Neural progenitor cell (in vitro differentiated cells): ENCODE measurements at regions not wholly inside any gene's neighbourhood (a gene's known extent, or its start where the extent isn't known, plus 50 kb on each side); places are given as distances from the start of the nearest gene placed in this dataset.

Source experiments
- DNase-seq: peaks from one replicate; pipeline ENCODE4 v3.0.0-alpha.2; 2016; ENCODE audit warnings: low spot score
- H2AFZ ChIP-seq: fragments of 200-600 bp; sonication (generic); replicated peaks from 2 replicates; pipeline ENCODE4 v1.6.1; 2016; ENCODE audit warnings: antibody characterized with exemption
- H3F3A ChIP-seq: fragments of 200-600 bp; sonication (generic); 2 replicates; pipeline ENCODE4 v1.6.1; 2016; ENCODE audit warnings: antibody characterized with exemption, low read depth
- H3K27ac ChIP-seq: fragments of 200-600 bp; sonication (generic); 2 replicates; pipeline ENCODE4 v1.5.1; 2016; ENCODE audit warnings: mild to moderate bottlenecking
- H3K27me3 ChIP-seq: fragments of 200-600 bp; sonication (generic); 2 replicates; pipeline ENCODE4 v1.6.1; 2016; ENCODE audit warnings: mild to moderate bottlenecking, moderate library complexity
- H3K36me3 ChIP-seq: fragments of 200-600 bp; sonication (generic); 2 replicates; pipeline ENCODE4 v1.5.1; 2016
- H3K4me1 ChIP-seq: fragments of 200-600 bp; sonication (generic); 2 replicates; pipeline ENCODE4 v1.6.1; 2016; ENCODE audit warnings: mixed run types
- H3K4me2 ChIP-seq: fragments of 200-600 bp; sonication (generic); 2 replicates; pipeline ENCODE4 v1.6.1; 2016
- H3K4me3 ChIP-seq: fragments of 200-600 bp; sonication (generic); 2 replicates; pipeline ENCODE4 v1.5.1; 2016
- H3K79me2 ChIP-seq: fragments of 200-600 bp; sonication (generic); 2 replicates; pipeline ENCODE4 v1.6.1; 2016; ENCODE audit warnings: low read depth
- H3K9ac ChIP-seq: fragments of 200-600 bp; sonication (generic); 2 replicates; pipeline ENCODE4 v1.6.1; 2016
- H3K9me3 ChIP-seq: fragments of 200-600 bp; sonication (generic); 2 replicates; pipeline ENCODE4 v1.5.1; 2016; ENCODE audit warnings: low read depth
- H4K20me1 ChIP-seq: fragments of 200-600 bp; sonication (generic); 2 replicates; pipeline ENCODE4 v1.6.1; 2016; ENCODE audit warnings: low read depth
- H3K27ac Mint-ChIP-seq: 3 replicates; pipeline ENCODE4 v1.8.0; 2021; ENCODE audit warnings: mixed read lengths
- H3K27me3 Mint-ChIP-seq: 2 replicates; pipeline ENCODE4 v1.8.0; 2022; ENCODE audit warnings: low read depth, mild to moderate bottlenecking, inconsistent platforms, moderate library complexity, mixed read lengths; ENCODE audit not compliant: insufficient read depth
- H3K36me3 Mint-ChIP-seq: 3 replicates; pipeline ENCODE4 v1.8.0; 2021; ENCODE audit warnings: mixed read lengths
- H3K4me1 Mint-ChIP-seq: 3 replicates; pipeline ENCODE4 v1.8.0; 2021; ENCODE audit warnings: mixed read lengths
- H3K4me3 Mint-ChIP-seq: 3 replicates; pipeline ENCODE4 v1.8.0; 2021; ENCODE audit warnings: mild to moderate bottlenecking, moderate library complexity, mixed read lengths
- H3K9me3 Mint-ChIP-seq: 3 replicates; pipeline ENCODE4 v1.8.0; 2020; ENCODE audit warnings: mixed read lengths
- CTCF ChIP-seq: fragments of 200-600 bp; sonication (generic); IDR thresholded peaks from 2 replicates; pipeline ENCODE4 v1.5.1; 2017; ENCODE audit warnings: antibody characterized with exemption, mild to moderate bottlenecking
- EZH2 ChIP-seq: fragments of 200-600 bp; sonication (generic); IDR thresholded peaks from 2 replicates; pipeline ENCODE4 v1.6.1; 2017; ENCODE audit warnings: antibody characterized with exemption, mild to moderate bottlenecking, moderate library complexity
- EZH2phosphoT487 ChIP-seq: fragments of 200-600 bp; sonication (generic); IDR thresholded peaks from 2 replicates; pipeline ENCODE4 v1.6.1; 2017; ENCODE audit warnings: antibody characterized with exemption

GRCh38 chr4:123790681-123791080 is 394.1 kb downstream of the SPRY1 start:
- peaks cover 32% of the 10 kb centered on the region for H3K9me3 Mint-ChIP-seq
- Histone ChIP-seq H4K20me1 (no peaks in the 10 kb centered on the region), H3F3A (peaks cover 3% of the 10 kb centered on the region), H3K27ac (no peak overlapping the region), H3K79me2 (no peaks in the 10 kb centered on the region), H3K27me3 (no peaks in the 10 kb centered on the region), H3K4me3 (no peak overlapping the region), H3K36me3 (peaks cover 1% of the 10 kb centered on the region), H3K9ac (no peak overlapping the region), H3K4me2 (no peak overlapping the region), H3K4me1 (peaks cover 20% of the 10 kb centered on the region), H3K9me3 (no peaks in the 10 kb centered on the region), H2AFZ (no peak overlapping the region)
- DNase-seq, result no peak
- peaks cover 13% of the 10 kb centered on the region for H3K4me1 Mint-ChIP-seq
- peaks cover 6% of the 10 kb centered on the region for H3K36me3 Mint-ChIP-seq
- H3K27ac Mint-ChIP-seq, result no peak overlapping the region
- H3K27me3 Mint-ChIP-seq, result no peaks in the 10 kb centered on the region
- no peak overlapping the region for H3K4me3 Mint-ChIP-seq
- no peak for TF ChIP-seq EZH2phosphoT487
- no peak for TF ChIP-seq EZH2
- no peak for TF ChIP-seq CTCF

- Histone ChIP-seq H4K20me1 (no peaks in the 10 kb centered on the region), H3K9me3 (no peaks in the 10 kb centered on the region), H3K36me3 (no peaks in the 10 kb centered on the region), H3K9ac (no peak overlapping the region), H3F3A (no peaks in the 10 kb centered on the region), H3K27me3 (no peaks in the 10 kb centered on the region), H3K27ac (no peak overlapping the region), H3K4me2 (no peak overlapping the region), H3K4me3 (no peak overlapping the region), H3K4me1 (no peaks in the 10 kb centered on the region), H2AFZ (no peak overlapping the region), H3K79me2 (no peaks in the 10 kb centered on the region)
- Mint-ChIP-seq H3K4me3 (no peak overlapping the region), H3K27me3 (no peaks in the 10 kb centered on the region), H3K4me1 (peaks cover 4% of the 10 kb centered on the region), H3K27ac (no peak overlapping the region), H3K36me3 (peaks cover 9% of the 10 kb centered on the region), H3K9me3 (peaks cover 27% of the 10 kb centered on the region)
- DNase-seq, result no peak
- no peak for TF ChIP-seq EZH2
- no peak for TF ChIP-seq CTCF
- no peak for TF ChIP-seq EZH2phosphoT487
Observed at GRCh38 chr4:123802082-123802645, 405.6 kb downstream of the SPRY1 start.

- Histone ChIP-seq H3K79me2 (no peaks in the 10 kb centered on the region), H3K36me3 (no peaks in the 10 kb centered on the region), H3K4me1 (no peaks in the 10 kb centered on the region), H3K4me3 (no peak overlapping the region), H3F3A (no peaks in the 10 kb centered on the region), H3K27me3 (no peaks in the 10 kb centered on the region), H2AFZ (no peak overlapping the region), H4K20me1 (no peaks in the 10 kb centered on the region), H3K9ac (no peak overlapping the region), H3K9me3 (no peaks in the 10 kb centered on the region), H3K27ac (no peak overlapping the region), H3K4me2 (no peak overlapping the region)
- no peak for DNase-seq
- Mint-ChIP-seq H3K36me3 (peaks cover 9% of the 10 kb centered on the region), H3K27me3 (peaks cover 2% of the 10 kb centered on the region), H3K4me3 (no peak overlapping the region), H3K27ac (no peak overlapping the region), H3K9me3 (peaks cover 23% of the 10 kb centered on the region), H3K4me1 (peaks cover 4% of the 10 kb centered on the region)
- TF ChIP-seq EZH2phosphoT487, result no peak
- no peak for TF ChIP-seq EZH2
- TF ChIP-seq CTCF, result no peak
Observed at GRCh38 chr4:123802933-123803332, 406.3 kb downstream of the SPRY1 start.
